Ascending aorta (tissue), 2 donors: ENCODE measurements at regions not wholly inside any gene's neighbourhood (a gene's known extent, or its start where the extent isn't known, plus 50 kb on each side); places are given as distances from the start of the nearest gene placed in this dataset.
"Not testable (repeated sequence)": the region's sequence is repeated elsewhere in the genome, so short reads cannot be mapped to it uniquely, and the experiment has no call there.

Experiments
- DNase-seq, 2 donors: peaks; one replicate each; pipeline ENCODE4 v3.0.0-alpha.2; 2019; ENCODE audit warnings: low spot score in 2 of 2
- H3K27ac ChIP-seq, 2 donors: fragments of 200-600 bp; sonication (generic); one replicate each; pipeline ENCODE4 v1.5.1; 2016 to 2017; ENCODE audit warnings: mild to moderate bottlenecking in 1 of 2
- H3K27me3 ChIP-seq: fragments of 200-600 bp; sonication (generic); one replicate; pipeline ENCODE4 v1.5.1; 2017
- H3K36me3 ChIP-seq, 2 donors: fragments of 200-600 bp; sonication (generic); one replicate each; pipeline ENCODE4 v1.5.1; 2016
- H3K4me1 ChIP-seq, 2 donors: fragments of 200-600 bp; sonication (generic); one replicate each; pipeline ENCODE4 v1.5.1; 2016 to 2017; ENCODE audit warnings: mild to moderate bottlenecking in 1 of 2
- H3K4me3 ChIP-seq, 2 donors: fragments of 200-600 bp; sonication (generic); one replicate each; pipeline ENCODE4 v1.5.1; 2016 to 2017; ENCODE audit warnings: mild to moderate bottlenecking in 1 of 2
- H3K9me3 ChIP-seq, 2 donors: fragments of 200-600 bp; sonication (generic); one replicate each; pipeline ENCODE4 v1.5.1; 2016
- intact Hi-C: fragments of 100-400 bp; cut with DNase I; formaldehyde crosslinking; loops from one replicate; pipeline ENCODE4 v1.15.1; 2023
- TF ChIP-seq, protein P1 (sequence below), 3 experiments: fragments of 200-600 bp in 2 of 3; fragments of 450-650 bp in 1 of 3; sonication (generic) in 2 of 3; IDR thresholded peaks; one replicate each; pipeline ENCODE4 v1.5.1; 2016 to 2019; ENCODE audit warnings: antibody characterized with exemption in 3 of 3, mild to moderate bottlenecking in 1 of 3, moderate library complexity in 1 of 3

DNA sequence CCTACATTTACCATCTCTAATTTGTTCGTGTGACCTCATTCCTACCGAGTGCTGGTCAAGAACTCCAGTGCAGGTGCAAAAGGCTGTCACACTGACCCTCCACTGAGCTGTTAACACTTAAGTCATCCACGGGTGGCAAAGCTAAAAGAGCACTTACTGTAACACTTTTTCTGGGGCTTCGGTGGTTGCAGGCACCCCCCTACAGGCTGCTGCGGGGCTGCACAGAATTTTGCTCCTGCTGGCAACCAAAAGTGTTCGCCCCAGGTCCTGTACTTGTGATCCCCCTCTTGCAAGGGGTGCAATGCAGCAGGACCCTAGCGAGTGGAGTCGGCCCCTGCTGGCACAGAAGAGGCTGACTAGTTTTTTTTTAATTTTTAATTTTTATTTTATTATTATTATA is 298.9 kb upstream of the CNTNAP2 start:
- Histone ChIP-seq H3K4me1 (no peaks in the 10 kb centered on the region), H3K36me3 (no peaks in the 10 kb centered on the region), H3K27me3 (no peaks in the 10 kb centered on the region), H3K9me3 (no peaks in the 10 kb centered on the region), H3K4me3 (no peak overlapping the region), H3K27ac (no peak overlapping the region)
- intact Hi-C loops: no loop called here
- DNase-seq: no peak
- TF ChIP-seq, protein P1, sequence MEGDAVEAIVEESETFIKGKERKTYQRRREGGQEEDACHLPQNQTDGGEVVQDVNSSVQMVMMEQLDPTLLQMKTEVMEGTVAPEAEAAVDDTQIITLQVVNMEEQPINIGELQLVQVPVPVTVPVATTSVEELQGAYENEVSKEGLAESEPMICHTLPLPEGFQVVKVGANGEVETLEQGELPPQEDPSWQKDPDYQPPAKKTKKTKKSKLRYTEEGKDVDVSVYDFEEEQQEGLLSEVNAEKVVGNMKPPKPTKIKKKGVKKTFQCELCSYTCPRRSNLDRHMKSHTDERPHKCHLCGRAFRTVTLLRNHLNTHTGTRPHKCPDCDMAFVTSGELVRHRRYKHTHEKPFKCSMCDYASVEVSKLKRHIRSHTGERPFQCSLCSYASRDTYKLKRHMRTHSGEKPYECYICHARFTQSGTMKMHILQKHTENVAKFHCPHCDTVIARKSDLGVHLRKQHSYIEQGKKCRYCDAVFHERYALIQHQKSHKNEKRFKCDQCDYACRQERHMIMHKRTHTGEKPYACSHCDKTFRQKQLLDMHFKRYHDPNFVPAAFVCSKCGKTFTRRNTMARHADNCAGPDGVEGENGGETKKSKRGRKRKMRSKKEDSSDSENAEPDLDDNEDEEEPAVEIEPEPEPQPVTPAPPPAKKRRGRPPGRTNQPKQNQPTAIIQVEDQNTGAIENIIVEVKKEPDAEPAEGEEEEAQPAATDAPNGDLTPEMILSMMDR (IDR thresholded peaks at IDR 0.05): no peak

DNA sequence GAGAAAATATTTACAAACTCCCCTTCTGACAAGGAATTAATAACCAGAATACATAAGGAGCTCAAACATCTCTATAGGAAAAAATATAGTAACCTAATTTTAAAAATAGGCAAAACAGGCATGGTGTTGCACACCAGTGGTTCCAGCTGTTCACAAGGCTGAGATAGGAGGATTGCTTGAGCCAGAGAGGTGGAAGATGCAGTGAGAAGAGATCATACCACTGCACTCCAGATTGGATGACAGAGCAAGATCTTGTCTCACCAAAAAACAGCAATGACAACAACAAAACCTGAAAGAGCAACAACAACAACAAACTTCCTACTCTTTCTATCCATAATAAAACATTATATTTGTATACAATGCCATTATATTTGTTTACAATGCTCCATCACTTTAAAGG is 304.4 kb upstream of the CNTNAP2 start:
- H3K4me3 ChIP-seq: no peak overlapping the region
- DNase-seq: no peak
- H3K36me3 ChIP-seq: no peaks in the 10 kb centered on the region
- H3K9me3 ChIP-seq: no peaks in the 10 kb centered on the region
- intact Hi-C loops: no loop called here
- H3K27ac ChIP-seq: no peak overlapping the region
- no peaks in the 10 kb centered on the region for H3K27me3 ChIP-seq
- H3K4me1 ChIP-seq: no peaks in the 10 kb centered on the region
- TF ChIP-seq, protein P1 (IDR thresholded peaks at IDR 0.05): no peak

DNA sequence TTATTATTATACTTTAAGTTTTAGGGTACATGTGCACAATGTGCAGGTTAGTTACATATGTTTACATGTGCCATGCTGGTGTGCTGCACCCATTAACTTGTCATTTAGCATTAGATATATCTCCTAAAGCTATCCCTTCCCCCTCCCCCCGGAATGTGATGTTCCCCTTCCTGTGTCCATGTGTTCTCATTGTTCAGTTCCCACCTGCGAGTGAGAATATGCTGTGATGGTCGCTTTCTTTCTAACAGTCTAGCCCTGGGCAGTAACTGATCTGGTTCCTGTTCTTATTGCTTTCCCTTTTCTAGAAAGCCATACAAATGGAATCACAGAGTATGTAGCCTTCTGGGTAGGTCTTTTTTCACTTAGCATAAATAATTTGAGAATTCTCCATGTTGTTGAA is 311.1 kb upstream of the CNTNAP2 start:
- H3K27ac ChIP-seq, H3K4me1 ChIP-seq, H3K27me3 ChIP-seq, H3K9me3 ChIP-seq, H3K36me3 ChIP-seq, DNase-seq, H3K4me3 ChIP-seq, intact Hi-C loops: not testable (repeated sequence)

DNA sequence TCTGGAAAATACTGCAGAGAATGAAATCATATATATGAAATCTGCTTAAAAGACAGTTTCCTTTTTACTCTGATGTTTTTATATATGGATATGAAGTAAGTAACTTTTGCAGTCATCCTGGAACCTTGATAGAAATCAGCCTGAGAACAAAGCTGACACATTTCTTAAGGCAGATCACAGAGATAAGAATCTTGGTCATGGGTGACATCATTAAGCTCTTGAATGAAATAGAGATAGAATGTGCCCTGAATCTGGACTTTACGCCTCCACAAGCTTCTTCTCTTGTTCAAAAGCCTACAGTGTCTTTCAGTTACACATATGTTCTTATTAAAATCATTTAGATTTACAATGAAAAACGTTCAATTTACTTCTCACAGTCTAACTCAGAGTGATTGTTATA is 319.1 kb upstream of the CNTNAP2 start:
- no peaks in the 10 kb centered on the region for H3K27me3 ChIP-seq
- H3K9me3 ChIP-seq: no peaks in the 10 kb centered on the region

DNA sequence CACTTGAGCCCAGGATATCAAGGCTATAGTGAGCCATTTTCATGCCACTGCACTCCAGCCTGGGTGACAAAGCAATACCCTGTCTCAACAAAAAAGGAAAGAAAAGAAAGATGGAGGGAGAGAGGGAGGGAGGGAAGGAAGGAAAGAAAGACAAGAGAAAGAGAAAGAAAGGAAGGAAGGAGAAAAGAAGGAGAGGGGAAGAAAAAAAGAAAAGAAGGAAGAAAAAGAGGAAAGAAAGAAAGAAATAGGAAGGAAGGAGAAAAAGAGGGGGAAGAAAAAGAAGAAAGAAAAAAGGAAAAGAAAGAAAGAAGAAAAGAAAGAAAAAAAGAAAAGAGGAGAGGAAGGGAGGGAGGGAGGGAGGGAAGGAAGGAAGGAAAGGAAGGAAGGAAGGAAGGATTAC is 321.5 kb upstream of the CNTNAP2 start:
- H3K9me3 ChIP-seq: no peaks in the 10 kb centered on the region
- no peaks in the 10 kb centered on the region for H3K4me1 ChIP-seq
- no peaks in the 10 kb centered on the region for H3K27me3 ChIP-seq
- H3K4me3 ChIP-seq: no peak overlapping the region
- intact Hi-C loops: no loop called here
- TF ChIP-seq, protein P1 (IDR thresholded peaks at IDR 0.05): no peak
- no peaks in the 10 kb centered on the region for H3K36me3 ChIP-seq
- DNase-seq: no peak
- H3K27ac ChIP-seq: no peak overlapping the region

More for the DNA sequence above, 319.1 kb upstream of the CNTNAP2 start:
- Histone ChIP-seq H3K4me1 (no peaks in the 10 kb centered on the region), H3K36me3 (no peaks in the 10 kb centered on the region), H3K27ac (no peak overlapping the region), H3K4me3 (no peak overlapping the region)
- DNase-seq: no peak
- TF ChIP-seq, protein P1 (IDR thresholded peaks at IDR 0.05): no peak
- intact Hi-C loops: no loop called here

DNA sequence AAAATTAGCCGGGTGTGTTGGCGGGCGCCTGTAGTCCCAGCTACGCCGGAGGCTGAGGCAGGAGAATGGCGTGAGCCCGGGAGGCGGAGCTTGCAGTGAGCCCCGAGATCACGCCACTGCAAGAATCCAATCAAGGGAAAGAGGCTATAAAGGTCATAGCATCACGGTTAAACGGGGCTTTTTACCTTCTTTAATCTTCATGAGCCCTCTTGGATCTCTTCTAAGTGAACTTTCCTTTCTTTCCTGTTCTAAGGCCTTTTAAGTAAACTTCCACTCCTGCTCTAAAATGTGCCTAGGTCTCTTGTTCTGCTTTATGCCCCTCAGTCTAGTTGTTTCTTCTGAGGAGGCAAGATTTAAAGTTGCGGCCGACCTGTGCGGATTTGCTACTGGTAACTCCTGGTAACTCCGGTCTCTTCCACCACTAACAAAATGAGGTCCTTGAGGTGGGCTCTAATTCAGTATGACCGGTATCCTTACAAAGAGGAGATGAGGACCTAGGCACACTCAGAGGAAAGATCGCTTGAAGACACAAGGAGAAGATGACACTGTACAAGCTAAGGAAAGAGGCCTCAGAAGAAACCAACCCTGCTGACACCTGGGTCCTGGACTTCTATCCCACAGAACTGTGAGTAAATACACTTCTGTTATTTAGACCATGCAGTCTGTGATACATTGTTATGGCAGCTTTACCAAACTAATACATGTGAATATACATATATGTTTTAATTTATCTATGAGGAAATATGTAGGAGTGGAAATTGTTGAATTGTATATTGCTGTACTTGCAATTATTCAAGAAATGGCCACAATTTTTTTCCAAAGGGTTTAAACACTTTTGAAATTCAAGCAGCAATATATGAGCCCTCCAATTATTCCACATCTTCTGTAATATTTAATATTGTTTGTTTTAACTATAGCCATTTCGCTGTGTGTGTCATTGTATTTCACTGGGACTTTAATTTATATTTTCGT is 331.5 kb upstream of the CNTNAP2 start:
- no peak for DNase-seq
- H3K27me3 ChIP-seq: no peaks in the 10 kb centered on the region
- H3K27ac ChIP-seq: no peak overlapping the region
- no peaks in the 10 kb centered on the region for H3K36me3 ChIP-seq
- TF ChIP-seq, protein P1 (IDR thresholded peaks at IDR 0.05): no peak
- intact Hi-C loops: no loop called here
- no peaks in the 10 kb centered on the region for H3K4me1 ChIP-seq
- no peak overlapping the region for H3K4me3 ChIP-seq
- H3K9me3 ChIP-seq: no peaks in the 10 kb centered on the region

DNA sequence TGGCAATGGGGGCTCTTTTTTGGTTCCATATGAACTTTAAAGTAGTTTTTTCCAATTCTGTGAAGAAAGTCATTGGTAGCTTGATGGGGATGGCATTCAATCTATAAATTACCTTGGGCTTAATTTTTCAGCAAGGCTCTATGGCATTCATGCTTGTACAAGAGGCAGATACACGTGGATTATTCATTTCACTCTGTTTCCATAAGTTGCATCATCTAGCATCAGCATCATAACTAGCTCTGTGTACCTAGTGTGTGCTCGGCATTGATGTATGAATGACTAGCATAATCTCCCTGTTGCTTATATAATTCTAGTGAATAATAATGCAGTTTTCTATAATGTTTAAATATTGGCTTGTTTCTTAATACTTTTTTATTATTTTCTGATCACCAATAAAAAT is 335.2 kb upstream of the CNTNAP2 start:
- H3K27me3 ChIP-seq, H3K27ac ChIP-seq, H3K9me3 ChIP-seq, H3K36me3 ChIP-seq, intact Hi-C loops, DNase-seq, H3K4me3 ChIP-seq, H3K4me1 ChIP-seq: not testable (repeated sequence)
